Trophoblast cell (in vitro differentiated cells and primary cell): ENCODE measurements at regions not wholly inside any gene's neighbourhood (a gene's known extent, or its start where the extent isn't known, plus 50 kb on each side); places are given as distances from the start of the nearest gene placed in this dataset.

Experiments used
- DNase-seq, 2 donors: peaks; one replicate each; pipeline ENCODE4 v3.0.0-alpha.2; 2016
- H2AFZ ChIP-seq: 2 replicates; pipeline ENCODE4 v1.6.1; 2013; ENCODE audit warnings: low read length, moderate library complexity, mild to moderate bottlenecking; ENCODE audit not compliant: insufficient read depth, poor library complexity
- H2AK5ac ChIP-seq: 2 replicates; pipeline ENCODE4 v1.6.1; 2013; ENCODE audit warnings: mild to moderate bottlenecking, low read length
- H2BK120ac ChIP-seq: 2 replicates; pipeline ENCODE4 v1.6.1; 2013; ENCODE audit warnings: low read length, mild to moderate bottlenecking, moderate library complexity; ENCODE audit not compliant: insufficient read depth, poor library complexity
- H2BK12ac ChIP-seq: 2 replicates; pipeline ENCODE4 v1.6.1; 2013; ENCODE audit warnings: mild to moderate bottlenecking, low read length, moderate library complexity
- H2BK5ac ChIP-seq: 2 replicates; pipeline ENCODE4 v1.6.1; 2013; ENCODE audit warnings: low read length, low read depth, moderate library complexity, mild to moderate bottlenecking; ENCODE audit not compliant: poor library complexity
- H3K14ac ChIP-seq: 2 replicates; pipeline ENCODE4 v1.6.1; 2013; ENCODE audit warnings: mild to moderate bottlenecking, low read length
- H3K18ac ChIP-seq: 2 replicates; pipeline ENCODE4 v1.6.1; 2013; ENCODE audit warnings: mild to moderate bottlenecking, low read length
- H3K23ac ChIP-seq: 2 replicates; pipeline ENCODE4 v1.6.1; 2013; ENCODE audit warnings: low read length
- H3K27ac ChIP-seq: 2 replicates; pipeline ENCODE4 v1.5.1; 2013; ENCODE audit warnings: low read depth, mild to moderate bottlenecking, inconsistent platforms, low read length, moderate library complexity
- H3K27me3 ChIP-seq: 2 replicates; pipeline ENCODE4 v1.6.1; 2013; ENCODE audit warnings: inconsistent platforms, mild to moderate bottlenecking, low read length, moderate library complexity; ENCODE audit not compliant: insufficient read depth
- H3K36me3 ChIP-seq, 2 experiments: 1 replicate in 1 of 2; 2 replicates in 1 of 2; pipeline ENCODE4 v1.6.1; 2013; ENCODE audit warnings: low read length in 2 of 2, mild to moderate bottlenecking in 2 of 2, moderate library complexity in 1 of 2; ENCODE audit not compliant: insufficient read depth in 2 of 2, control insufficient read depth in 1 of 2
- H3K4ac ChIP-seq: 2 replicates; pipeline ENCODE4 v1.6.1; 2013; ENCODE audit warnings: low read depth, mild to moderate bottlenecking, low read length, moderate library complexity
- H3K4me1 ChIP-seq, 2 experiments: 1 replicate in 1 of 2; 2 replicates in 1 of 2; pipeline ENCODE4 v1.6.1; 2013; ENCODE audit warnings: low read length in 2 of 2, mild to moderate bottlenecking in 2 of 2, moderate library complexity in 1 of 2; ENCODE audit not compliant: insufficient read depth in 2 of 2, control insufficient read depth in 1 of 2
- H3K4me2 ChIP-seq: 2 replicates; pipeline ENCODE4 v1.6.1; 2013; ENCODE audit warnings: inconsistent platforms, mild to moderate bottlenecking, low read length, moderate library complexity
- H3K4me3 ChIP-seq: 2 replicates; pipeline ENCODE4 v1.5.1; 2013; ENCODE audit warnings: mild to moderate bottlenecking, low read depth, low read length, inconsistent platforms
- H3K79me1 ChIP-seq: one replicate; pipeline ENCODE4 v1.6.1; 2013; ENCODE audit warnings: low read length
- H3K79me2 ChIP-seq: 2 replicates; pipeline ENCODE4 v1.6.1; 2013; ENCODE audit warnings: low read length, mild to moderate bottlenecking; ENCODE audit not compliant: control insufficient read depth, insufficient read depth, poor library complexity
- H3K9ac ChIP-seq: 2 replicates; pipeline ENCODE4 v1.6.1; 2013; ENCODE audit warnings: mild to moderate bottlenecking, low read length
- H3K9me3 ChIP-seq: 2 replicates; pipeline ENCODE4 v1.6.1; 2013; ENCODE audit warnings: low read depth, mild to moderate bottlenecking, control low read depth, inconsistent platforms, low read length; ENCODE audit not compliant: insufficient read depth
- H4K12ac ChIP-seq: 2 replicates; pipeline ENCODE4 v1.6.1; 2013; ENCODE audit warnings: low read depth, mild to moderate bottlenecking, low read length, moderate library complexity
- H4K8ac ChIP-seq: 2 replicates; pipeline ENCODE4 v1.6.1; 2013; ENCODE audit warnings: low read depth, mild to moderate bottlenecking, low read length, moderate library complexity
- H4K91ac ChIP-seq: one replicate; pipeline ENCODE4 v1.6.1; 2013; ENCODE audit warnings: low read depth, mild to moderate bottlenecking, low read length, moderate library complexity
- WGBS: extraction: QIAGEN DNeasy Blood & Tissue Kit; methylation state at CpG from one replicate; pipeline ENCODE4 v1.1.7; 2013; ENCODE audit warnings: missing lambda C conversion rate; ENCODE audit not compliant: insufficient read length, insufficient coverage; ENCODE audit errors: extremely low coverage; 5-methylcytosine and 5-hydroxymethylcytosine counted together

DNA sequence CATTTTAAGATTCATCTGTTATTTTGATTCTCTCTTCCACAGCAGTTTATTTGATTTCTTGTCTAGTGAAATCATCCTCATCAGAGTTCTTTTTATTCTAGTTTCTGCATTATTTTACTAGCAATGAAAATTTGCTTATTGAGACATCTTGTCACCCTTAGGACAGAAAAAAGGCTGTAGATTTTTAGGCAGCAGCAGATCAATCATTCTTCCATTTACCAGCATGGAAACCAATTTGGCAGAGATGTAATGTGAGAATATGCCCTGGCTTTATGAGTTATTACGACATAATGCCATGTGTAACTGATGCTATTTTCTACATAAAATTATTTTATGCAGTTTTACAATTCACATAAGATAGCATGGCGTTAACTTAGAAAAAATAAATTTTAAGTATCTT, 688.6 kb upstream of the SLC10A2 start:
- Histone ChIP-seq H3K4ac (no peak overlapping the region), H4K8ac (no peak overlapping the region), H2AK5ac (no peak overlapping the region), H3K27me3 (no peaks in the 10 kb centered on the region), H4K12ac (no peak overlapping the region), H2BK12ac (no peak overlapping the region), H3K79me2 (no peaks in the 10 kb centered on the region), H4K91ac (no peak overlapping the region), H3K4me3 (no peak overlapping the region), H2BK5ac (no peak overlapping the region), H3K27ac (no peak overlapping the region), H2AFZ (no peak overlapping the region), H3K23ac (no peak overlapping the region), H3K9me3 (no peaks in the 10 kb centered on the region), H2BK120ac (no peak overlapping the region), H3K14ac (no peak overlapping the region), H3K36me3 (no peaks in the 10 kb centered on the region), H3K4me1 (no peaks in the 10 kb centered on the region), H3K9ac (no peak overlapping the region), H3K4me2 (no peak overlapping the region), H3K79me1 (no peaks in the 10 kb centered on the region), H3K18ac (no peak overlapping the region)
- DNase-seq, result no peak
- WGBS, result no CpG with 5 or more reads among the region's 2 CpGs

DNA sequence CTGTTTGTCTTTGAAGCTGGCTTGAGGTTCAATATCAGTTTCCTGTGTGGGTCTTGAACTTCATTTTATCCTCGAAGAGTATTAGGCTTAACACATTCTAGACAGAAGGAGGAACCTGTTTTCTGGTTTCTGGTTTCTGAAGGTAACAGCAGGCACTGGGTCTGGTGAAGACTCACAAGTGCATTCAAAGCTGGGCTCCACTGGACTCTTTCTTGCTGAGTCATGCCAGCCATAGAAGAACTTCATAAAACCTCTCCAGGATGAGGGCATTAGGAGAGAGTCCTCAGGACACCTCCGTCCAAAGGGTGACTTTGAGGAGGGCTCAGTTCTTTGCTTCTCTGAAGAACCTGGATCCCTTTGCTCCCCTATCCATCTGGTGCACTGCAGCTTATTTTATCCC, 668.6 kb upstream of the SLC10A2 start:
- Histone ChIP-seq H4K91ac (no peak overlapping the region), H3K79me2 (no peaks in the 10 kb centered on the region), H2BK5ac (no peak overlapping the region), H3K4me1 (peaks cover 0 to 2% of the 10 kb centered on the region in 2 experiments), H3K27me3 (no peaks in the 10 kb centered on the region), H3K14ac (no peak overlapping the region), H3K18ac (no peak overlapping the region), H3K4me3 (no peak overlapping the region), H4K12ac (no peak overlapping the region), H2BK12ac (no peak overlapping the region), H3K23ac (no peak overlapping the region), H3K79me1 (no peaks in the 10 kb centered on the region), H2BK120ac (no peak overlapping the region), H3K9ac (no peak overlapping the region), H2AK5ac (no peak overlapping the region), H3K9me3 (no peaks in the 10 kb centered on the region), H2AFZ (no peak overlapping the region), H3K27ac (no peak overlapping the region), H3K4me2 (no peak overlapping the region), H3K36me3 (no peaks in the 10 kb centered on the region), H3K4ac (no peak overlapping the region), H4K8ac (no peak overlapping the region)
- WGBS, result no CpG with 5 or more reads among the region's 2 CpGs
- DNase-seq, result no peak

DNA sequence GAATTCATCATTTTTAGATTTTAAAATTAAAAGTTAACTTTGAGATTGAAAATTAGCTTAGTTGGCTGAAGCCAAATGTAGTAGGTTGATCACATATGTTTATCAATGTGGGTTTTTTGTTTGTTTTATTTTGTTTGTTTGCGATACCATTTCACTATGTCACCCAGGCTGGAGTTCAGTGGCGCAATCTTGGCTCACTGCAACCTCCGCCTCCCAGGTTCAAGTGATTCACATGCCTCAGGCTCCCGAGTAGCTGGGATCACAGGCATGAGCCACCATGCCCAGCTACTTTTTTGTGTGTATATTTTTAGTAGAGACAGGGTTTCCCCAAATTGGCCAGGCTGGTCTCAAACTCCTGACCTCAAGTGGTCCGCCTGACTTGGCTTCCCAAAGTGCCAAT, 665.7 kb upstream of the SLC10A2 start:
- Histone ChIP-seq H2BK12ac (no peak overlapping the region), H2BK5ac (no peak overlapping the region), H3K4me1 (peaks cover 0 to 2% of the 10 kb centered on the region in 2 experiments), H3K27ac (no peak overlapping the region), H2AK5ac (no peak overlapping the region), H3K14ac (no peak overlapping the region), H3K4me2 (no peak overlapping the region), H4K91ac (no peak overlapping the region), H4K12ac (no peak overlapping the region), H2BK120ac (no peak overlapping the region), H3K4me3 (no peak overlapping the region), H4K8ac (no peak overlapping the region), H3K18ac (no peak overlapping the region), H3K79me1 (no peaks in the 10 kb centered on the region), H3K36me3 (no peaks in the 10 kb centered on the region), H3K9me3 (no peaks in the 10 kb centered on the region), H3K27me3 (no peaks in the 10 kb centered on the region), H3K79me2 (no peaks in the 10 kb centered on the region), H3K9ac (no peak overlapping the region), H3K4ac (no peak overlapping the region), H3K23ac (no peak overlapping the region), H2AFZ (no peak overlapping the region)
- peak in 1 of 2 donors; percentile 3 for DNase-seq
- no CpG with 5 or more reads among the region's 5 CpGs for WGBS

DNA sequence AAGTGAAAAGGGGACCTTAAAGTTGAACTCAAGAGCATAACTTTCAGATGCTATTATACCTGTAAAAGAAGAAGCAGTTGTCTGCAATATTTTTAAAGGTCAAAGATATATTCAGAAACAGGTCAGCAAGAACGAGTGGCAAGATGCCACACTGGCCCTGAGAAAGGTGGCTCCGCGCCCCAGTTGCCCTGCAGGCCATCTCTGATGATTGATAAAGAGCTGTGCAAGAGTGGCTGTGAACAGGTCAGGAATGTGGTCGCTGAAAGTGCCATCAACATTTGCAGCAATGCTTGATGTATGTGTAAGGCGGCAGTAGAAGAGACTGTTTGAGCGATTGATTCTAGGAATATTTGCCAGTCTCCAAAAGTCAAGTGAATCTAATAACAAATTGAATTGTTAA, 664.2 kb upstream of the SLC10A2 start:
- Histone ChIP-seq H3K4me3 (no peak overlapping the region), H3K27me3 (no peaks in the 10 kb centered on the region), H3K4me2 (no peak overlapping the region), H2AFZ (no peak overlapping the region), H4K12ac (no peak overlapping the region), H2BK5ac (no peak overlapping the region), H4K8ac (no peak overlapping the region), H2AK5ac (no peak overlapping the region), H3K36me3 (no peaks in the 10 kb centered on the region), H3K4me1 (peaks cover 0 to 2% of the 10 kb centered on the region in 2 experiments), H4K91ac (no peak overlapping the region), H3K23ac (no peak overlapping the region), H3K9ac (no peak overlapping the region), H3K79me2 (no peaks in the 10 kb centered on the region), H3K27ac (no peak overlapping the region), H3K9me3 (no peaks in the 10 kb centered on the region), H3K18ac (no peak overlapping the region), H2BK120ac (no peak overlapping the region), H3K4ac (no peak overlapping the region), H3K79me1 (no peaks in the 10 kb centered on the region), H3K14ac (no peak overlapping the region), H2BK12ac (no peak overlapping the region)
- DNase-seq, result no peak
- no CpG with 5 or more reads among the region's 6 CpGs for WGBS
